AG08395 (cell line): ENCODE measurements at regions not wholly inside any gene's neighbourhood (a gene's known extent, or its start where the extent isn't known, plus 50 kb on each side); places are given as distances from the start of the nearest gene placed in this dataset.
"Not testable (repeated sequence)": the region's sequence is repeated elsewhere in the genome, so short reads cannot be mapped to it uniquely, and the experiment has no call there.

ENCODE experiments used
- DNase-seq: peaks from one replicate; pipeline ENCODE4 v3.0.0; 2012; ENCODE audit warnings: mixed read lengths, low spot score

GRCh38 chr6:159522877-159523547 is 170.0 kb downstream of the SOD2 start:
- no peak for DNase-seq

GRCh38 chr6:159521962-159522361 is 171.1 kb downstream of the SOD2 start:
- DNase-seq, result no peak

GRCh38 chr6:159520002-159520401 is 173.0 kb downstream of the SOD2 start:
- no peak for DNase-seq

GRCh38 chr6:159515811-159516210 is 177.2 kb downstream of the SOD2 start:
- not testable (repeated sequence) for DNase-seq

GRCh38 chr6:159513914-159514313 is 179.1 kb downstream of the SOD2 start:
- no peak for DNase-seq

GRCh38 chr6:159513074-159513720 is 179.8 kb downstream of the SOD2 start:
- no peak for DNase-seq

GRCh38 chr6:159512571-159512970 is 180.5 kb downstream of the SOD2 start:
- no peak for DNase-seq

- no peak for DNase-seq
Observed at GRCh38 chr6:159512104-159512503, 180.9 kb downstream of the SOD2 start.

GRCh38 chr6:159510141-159510540 is 182.9 kb downstream of the SOD2 start:
- DNase-seq, result no peak

GRCh38 chr6:159508931-159509330 is 184.1 kb downstream of the SOD2 start:
- no peak for DNase-seq

GRCh38 chr6:159506048-159506447 is 187.0 kb downstream of the SOD2 start:
- no peak for DNase-seq

- DNase-seq, result no peak
Observed at GRCh38 chr6:159505140-159505922, 187.7 kb downstream of the SOD2 start.

- DNase-seq, result no peak
Observed at GRCh38 chr6:159501558-159501957, 191.5 kb downstream of the SOD2 start.

- no peak for DNase-seq
Observed at GRCh38 chr6:159499034-159499433, 194.0 kb downstream of the SOD2 start.

GRCh38 chr6:159494586-159494972 is 198.5 kb downstream of the SOD2 start:
- no peak for DNase-seq

GRCh38 chr6:159493898-159494585 is 199.0 kb downstream of the SOD2 start:
- DNase-seq, result no peak

GRCh38 chr6:159493231-159493897 is 199.7 kb downstream of the SOD2 start:
- no peak for DNase-seq

- no peak for DNase-seq
Observed at GRCh38 chr6:159490298-159490937, 202.6 kb downstream of the SOD2 start.

- no peak for DNase-seq
Observed at GRCh38 chr6:159487636-159488035, 205.4 kb downstream of the SOD2 start.

GRCh38 chr6:159483259-159483658 is 209.8 kb downstream of the SOD2 start:
- DNase-seq, result no peak

GRCh38 chr6:159481897-159482296 is 211.1 kb downstream of the SOD2 start:
- no peak for DNase-seq
